Ovary (tissue), 3 donors: ENCODE measurements at regions not wholly inside any gene's neighbourhood (a gene's known extent, or its start where the extent isn't known, plus 50 kb on each side); places are given as distances from the start of the nearest gene placed in this dataset.

Source experiments
- CTCF ChIP-seq, 3 donors: fragments of 450-650 bp in 2 of 3; fragments of 200-600 bp in 1 of 3; IDR thresholded peaks; one replicate each; pipeline versions ENCODE4 v1.5.1 to v1.8.0; 2016 to 2022; ENCODE audit warnings: antibody characterized with exemption in 3 of 3, mild to moderate bottlenecking in 1 of 3
- EP300 ChIP-seq: sonication (generic); formaldehyde crosslinking; IDR thresholded peaks from one replicate; pipeline ENCODE4 v1.6.1; 2017; ENCODE audit warnings: antibody characterized with exemption
- POLR2A ChIP-seq: fragments of 450-650 bp; IDR thresholded peaks from one replicate; pipeline ENCODE4 v1.6.1; 2017; ENCODE audit warnings: antibody characterized with exemption, mild to moderate bottlenecking, moderate library complexity
- donor health status: DM: no; HTN: no; CAD: no.

GRCh38 chr2:67802291-67802690, 260.5 kb downstream of the C1D start:
- TF ChIP-seq CTCF (IDR thresholded peaks at IDR 0.05) (no peak), EP300 (no peak), POLR2A (no peak)
